GM06990 (cell line): ENCODE measurements at regions not wholly inside any gene's neighbourhood (a gene's known extent, or its start where the extent isn't known, plus 50 kb on each side); places are given as distances from the start of the nearest gene placed in this dataset.
"Not testable (repeated sequence)": the region's sequence is repeated elsewhere in the genome, so short reads cannot be mapped to it uniquely, and the experiment has no call there.

Experiments used
- DNase-seq: peaks from one replicate; pipeline ENCODE4 v3.0.0-alpha.2; 2011; ENCODE audit not compliant: insufficient read length; ENCODE audit errors: extremely low read depth
- H3K27me3 ChIP-seq: replicated peaks from 2 replicates; pipeline ENCODE4 v1.6.0; 2011; ENCODE audit warnings: low read length; ENCODE audit not compliant: control insufficient read depth, insufficient read depth
- H3K36me3 ChIP-seq: 2 replicates; pipeline ENCODE4 v1.5.1; 2011; ENCODE audit warnings: low read length; ENCODE audit not compliant: control insufficient read depth, insufficient read depth
- H3K4me3 ChIP-seq: replicated peaks from 2 replicates; pipeline ENCODE4 v1.5.1; 2011; ENCODE audit warnings: low read depth, mild to moderate bottlenecking, control low read depth, low read length
- CTCF ChIP-seq: IDR thresholded peaks from 2 replicates; pipeline ENCODE4 v1.5.1; 2011; ENCODE audit warnings: low read length, control low read depth, mild to moderate bottlenecking, inconsistent platforms; ENCODE audit not compliant: insufficient read depth, poor library complexity, severe bottlenecking

- Histone ChIP-seq H3K36me3 (no peaks in the 10 kb centered on the region), H3K27me3 (no peaks in the 10 kb centered on the region), H3K4me3 (no peak overlapping the region)
- DNase-seq = no peak
- TF ChIP-seq CTCF = no peak
These were observed 203.3 kb upstream of the IRS2 start for GRCh38 chr13:109989686-109990085.

- TF ChIP-seq CTCF = no peak
- no peaks in the 10 kb centered on the region for H3K27me3 ChIP-seq
- H3K4me3 ChIP-seq = no peak overlapping the region
- no peak for DNase-seq
- H3K36me3 ChIP-seq = no peaks in the 10 kb centered on the region
These were observed 202.8 kb upstream of the IRS2 start for GRCh38 chr13:109989155-109989554.

GRCh38 chr13:109986851-109987250, 200.5 kb upstream of the IRS2 start:
- DNase-seq = no peak
- H3K36me3 ChIP-seq = no peaks in the 10 kb centered on the region
- TF ChIP-seq CTCF = no peak

GRCh38 chr13:109985871-109986450, 199.6 kb upstream of the IRS2 start:
- no peak for TF ChIP-seq CTCF
- Histone ChIP-seq H3K27me3 (no peaks in the 10 kb centered on the region), H3K36me3 (no peaks in the 10 kb centered on the region), H3K4me3 (no peak overlapping the region)
- no peak for DNase-seq

More at GRCh38 chr13:109986851-109987250, 200.5 kb upstream of the IRS2 start:
- Histone ChIP-seq H3K27me3 (no peaks in the 10 kb centered on the region), H3K4me3 (no peak overlapping the region)

- H3K36me3 ChIP-seq = no peaks in the 10 kb centered on the region
- no peak overlapping the region for H3K4me3 ChIP-seq
- DNase-seq = no peak
- H3K27me3 ChIP-seq = no peaks in the 10 kb centered on the region
- TF ChIP-seq CTCF = no peak
These were observed 197.1 kb upstream of the IRS2 start for GRCh38 chr13:109983447-109983846.

- no peak overlapping the region for H3K4me3 ChIP-seq
- no peak for TF ChIP-seq CTCF
- no peak for DNase-seq
- no peaks in the 10 kb centered on the region for H3K36me3 ChIP-seq
- H3K27me3 ChIP-seq = no peaks in the 10 kb centered on the region; the same call in 1 of the 2 replicates
These were observed 194.6 kb upstream of the IRS2 start for GRCh38 chr13:109981000-109981399.

- H3K4me3 ChIP-seq, H3K36me3 ChIP-seq, H3K27me3 ChIP-seq, DNase-seq: not testable (repeated sequence)
These were observed 193.3 kb upstream of the IRS2 start for GRCh38 chr13:109979676-109980075.
